ENCODE measurements at regions not wholly inside any gene's neighbourhood (a gene's known extent, or its start where the extent isn't known, plus 50 kb on each side); places are given as distances from the start of the nearest gene placed in this dataset.

GRCh38 chr1:4010814-4011605, 110.9 kb upstream of the C1orf174 start:
- no peak overlapping the region for H3K4me3 ChIP-seq
- no peak for TF ChIP-seq CTCF (IDR thresholded peaks at IDR 0.05)
- no peak for TF ChIP-seq POLR2A (IDR thresholded peaks at IDR 0.05)
- no peaks in the 10 kb centered on the region for H3K36me3 ChIP-seq
- H3K27me3 ChIP-seq, result no peaks in the 10 kb centered on the region
- no peak overlapping the region for H3K27ac ChIP-seq
- intact Hi-C loops (cut with DNase I), result no loop called here
- DNase-seq (no peak), ATAC-seq (no peak)
- 59% methylated on average over 6 of the region's 25 CpGs for WGBS (ENCODE audit: insufficient coverage, low coverage, low lambda C conversion rate, missing lambda C conversion rate)
- H3K9me3 ChIP-seq, result no peaks in the 10 kb centered on the region
- no peaks in the 10 kb centered on the region for H3K4me1 ChIP-seq

- Histone ChIP-seq H3K4me1 (no peaks in the 10 kb centered on the region), H3K9me3 (no peaks in the 10 kb centered on the region), H3K27ac (no peak overlapping the region), H3K27me3 (no peaks in the 10 kb centered on the region), H3K36me3 (no peaks in the 10 kb centered on the region), H3K4me3 (no peak overlapping the region)
- DNase-seq (no peak), ATAC-seq (no peak)
- 62% methylated on average over 14 of the region's 17 CpGs for WGBS (ENCODE audit: insufficient coverage, low coverage, low lambda C conversion rate, missing lambda C conversion rate)
- no peak for TF ChIP-seq CTCF (IDR thresholded peaks at IDR 0.05)
- intact Hi-C loops (cut with DNase I), result no loop called here
Observed at GRCh38 chr1:4016351-4017130, 116.5 kb upstream of the C1orf174 start.

GRCh38 chr1:4017636-4018365, 117.7 kb upstream of the C1orf174 start:
- 55% methylated on average over 5 of the region's 12 CpGs for WGBS (ENCODE audit: insufficient coverage, low coverage, low lambda C conversion rate, missing lambda C conversion rate)
- Histone ChIP-seq H3K4me1 (no peaks in the 10 kb centered on the region), H3K27me3 (no peaks in the 10 kb centered on the region), H3K9me3 (no peaks in the 10 kb centered on the region), H3K36me3 (no peaks in the 10 kb centered on the region), H3K4me3 (no peak overlapping the region), H3K27ac (no peak overlapping the region)
- TF ChIP-seq CTCF (IDR thresholded peaks at IDR 0.05) (no peak), POLR2A (IDR thresholded peaks at IDR 0.05) (no peak)
- ATAC-seq (no peak), DNase-seq (no peak)
- intact Hi-C loops (cut with DNase I), result no loop called here

- TF ChIP-seq POLR2A (IDR thresholded peaks at IDR 0.05), result no peak
- no peak for TF ChIP-seq CTCF (IDR thresholded peaks at IDR 0.05)
- WGBS (ENCODE audit: insufficient coverage, low coverage, low lambda C conversion rate, missing lambda C conversion rate), result 67% methylated on average over 5 of the region's 25 CpGs
- DNase-seq (no peak), ATAC-seq (no peak)
- Histone ChIP-seq H3K27me3 (no peaks in the 10 kb centered on the region), H3K36me3 (no peaks in the 10 kb centered on the region), H3K4me1 (no peaks in the 10 kb centered on the region), H3K27ac (no peak overlapping the region), H3K9me3 (no peaks in the 10 kb centered on the region), H3K4me3 (no peak overlapping the region)
- intact Hi-C loops (cut with DNase I), result no loop called here
Observed at GRCh38 chr1:4018466-4019146, 118.5 kb upstream of the C1orf174 start.

Data from right lobe of liver (tissue), 6 donors.